ENCODE measurements at regions not wholly inside any gene's neighbourhood (a gene's known extent, or its start where the extent isn't known, plus 50 kb on each side); places are given as distances from the start of the nearest gene placed in this dataset.

GRCh38 chr13:76029706-76030105 is 393.6 kb downstream of the LMO7 start:
- DNase-seq (ENCODE audit: low read depth in 3 of 3, low spot score in 2 of 3), result no peak

- DNase-seq (ENCODE audit: low read depth in 3 of 3, low spot score in 2 of 3), result no peak
Observed at GRCh38 chr13:76029088-76029487, 393.0 kb downstream of the LMO7 start.

- no peak for DNase-seq (ENCODE audit: low read depth in 3 of 3, low spot score in 2 of 3)
Observed at GRCh38 chr13:76027131-76027530, 391.0 kb downstream of the LMO7 start.

GRCh38 chr13:76025392-76025791 is 389.3 kb downstream of the LMO7 start:
- no peak for DNase-seq (ENCODE audit: low read depth in 3 of 3, low spot score in 2 of 3)

GRCh38 chr13:76024151-76024550 is 388.0 kb downstream of the LMO7 start:
- no peak for DNase-seq (ENCODE audit: low read depth in 3 of 3, low spot score in 2 of 3)

GRCh38 chr13:76023652-76024051 is 387.5 kb downstream of the LMO7 start:
- no peak for DNase-seq (ENCODE audit: low read depth in 3 of 3, low spot score in 2 of 3)

GRCh38 chr13:76020421-76020955 is 384.4 kb downstream of the LMO7 start:
- DNase-seq (ENCODE audit: low read depth in 3 of 3, low spot score in 2 of 3), result no peak

- no peak for DNase-seq (ENCODE audit: low read depth in 3 of 3, low spot score in 2 of 3)
Observed at GRCh38 chr13:76019421-76020044, 383.4 kb downstream of the LMO7 start.

- no peak for DNase-seq (ENCODE audit: low read depth in 3 of 3, low spot score in 2 of 3)
Observed at GRCh38 chr13:76017861-76018556, 381.9 kb downstream of the LMO7 start.

GRCh38 chr13:76016799-76017400 is 380.8 kb downstream of the LMO7 start:
- no peak for DNase-seq (ENCODE audit: low read depth in 3 of 3, low spot score in 2 of 3)

- DNase-seq (ENCODE audit: low read depth in 3 of 3, low spot score in 2 of 3), result peak in 1 of 3 donors; percentile 39
Observed at GRCh38 chr13:76014406-76015318, 378.5 kb downstream of the LMO7 start.

GRCh38 chr13:76012091-76012721 is 376.1 kb downstream of the LMO7 start:
- DNase-seq (ENCODE audit: low read depth in 3 of 3, low spot score in 2 of 3), result no peak

GRCh38 chr13:76009267-76009890 is 373.2 kb downstream of the LMO7 start:
- no peak for DNase-seq (ENCODE audit: low read depth in 3 of 3, low spot score in 2 of 3)

GRCh38 chr13:76004416-76004815 is 368.3 kb downstream of the LMO7 start:
- DNase-seq (ENCODE audit: low read depth in 3 of 3, low spot score in 2 of 3), result no peak

GRCh38 chr13:76000131-76000530 is 364.0 kb downstream of the LMO7 start:
- no peak for DNase-seq (ENCODE audit: low read depth in 3 of 3, low spot score in 2 of 3)

- DNase-seq (ENCODE audit: low read depth in 3 of 3, low spot score in 2 of 3), result no peak
Observed at GRCh38 chr13:75996582-75996981, 360.5 kb downstream of the LMO7 start.

- DNase-seq (ENCODE audit: low read depth in 3 of 3, low spot score in 2 of 3), result no peak
Observed at GRCh38 chr13:75995966-75996365, 359.8 kb downstream of the LMO7 start.

- DNase-seq (ENCODE audit: low read depth in 3 of 3, low spot score in 2 of 3), result no peak
Observed at GRCh38 chr13:75993823-75994222, 357.7 kb downstream of the LMO7 start.

- DNase-seq (ENCODE audit: low read depth in 3 of 3, low spot score in 2 of 3), result no peak
Observed at GRCh38 chr13:75993241-75993640, 357.1 kb downstream of the LMO7 start.

GRCh38 chr13:75986818-75987217 is 350.7 kb downstream of the LMO7 start:
- no peak for DNase-seq (ENCODE audit: low read depth in 3 of 3, low spot score in 2 of 3)
